ENCODE measurements at regions not wholly inside any gene's neighbourhood (a gene's known extent, or its start where the extent isn't known, plus 50 kb on each side); places are given as distances from the start of the nearest gene placed in this dataset.

DNA sequence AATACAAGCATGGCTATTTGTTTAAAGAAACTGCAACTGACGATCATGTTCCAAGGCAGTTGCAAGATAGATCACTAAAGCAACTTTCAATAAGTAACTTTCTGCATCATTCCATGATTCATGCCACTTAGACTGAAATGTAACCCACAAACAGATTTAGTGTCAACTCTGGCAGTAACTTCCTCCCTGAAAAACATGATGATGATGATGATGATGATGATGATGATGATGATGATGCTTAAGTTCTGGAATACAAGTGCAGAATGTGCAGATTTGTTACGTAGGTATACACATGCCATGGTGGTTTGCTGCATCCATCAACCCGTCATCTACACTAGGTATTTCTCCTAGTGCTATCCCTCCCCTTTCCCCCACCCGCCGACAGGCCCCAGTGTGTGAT lies 754.7 kb downstream of the INHBA start:
- Histone ChIP-seq H3K9ac (no peak overlapping the region), H3K36me3 (no peaks in the 10 kb centered on the region), H3K27me3 (no peaks in the 10 kb centered on the region), H3K4me2 (no peak overlapping the region), H3K9me3 (peaks cover 24% of the 10 kb centered on the region), H3K4me1 (no peaks in the 10 kb centered on the region), H4K20me1 (no peaks in the 10 kb centered on the region), H3K4me3 (no peak overlapping the region), H3K27ac (no peak overlapping the region)
- no peak for TF ChIP-seq Cebpa-rat (IDR thresholded peaks at IDR 0.05)

- H3K4me1 ChIP-seq, result no peaks in the 10 kb centered on the region
- H3K4me2 ChIP-seq, result no peak overlapping the region
- no peak for TF ChIP-seq Cebpa-rat (IDR thresholded peaks at IDR 0.05)
- no peaks in the 10 kb centered on the region for H4K20me1 ChIP-seq
- H3K9me3 ChIP-seq, result peaks cover 24% of the 10 kb centered on the region
- H3K4me3 ChIP-seq, result no peak overlapping the region
- H3K27me3 ChIP-seq, result no peaks in the 10 kb centered on the region
- no peak overlapping the region for H3K9ac ChIP-seq
- no peak overlapping the region for H3K27ac ChIP-seq
- H3K36me3 ChIP-seq, result no peaks in the 10 kb centered on the region
Observed at GRCh38 chr7:40947566-40947965, 755.3 kb downstream of the INHBA start.

GRCh38 chr7:40946549-40946948 lies 756.3 kb downstream of the INHBA start:
- H3K4me1 ChIP-seq, result no peaks in the 10 kb centered on the region
- H3K4me3 ChIP-seq, result no peak overlapping the region
- no peak for TF ChIP-seq Cebpa-rat (IDR thresholded peaks at IDR 0.05)
- H3K27me3 ChIP-seq, result no peaks in the 10 kb centered on the region
- H3K9ac ChIP-seq, result no peak overlapping the region
- no peaks in the 10 kb centered on the region for H4K20me1 ChIP-seq
- peaks cover 24% of the 10 kb centered on the region for H3K9me3 ChIP-seq
- no peaks in the 10 kb centered on the region for H3K36me3 ChIP-seq
- no peak overlapping the region for H3K4me2 ChIP-seq
- H3K27ac ChIP-seq, result no peak overlapping the region

DNA sequence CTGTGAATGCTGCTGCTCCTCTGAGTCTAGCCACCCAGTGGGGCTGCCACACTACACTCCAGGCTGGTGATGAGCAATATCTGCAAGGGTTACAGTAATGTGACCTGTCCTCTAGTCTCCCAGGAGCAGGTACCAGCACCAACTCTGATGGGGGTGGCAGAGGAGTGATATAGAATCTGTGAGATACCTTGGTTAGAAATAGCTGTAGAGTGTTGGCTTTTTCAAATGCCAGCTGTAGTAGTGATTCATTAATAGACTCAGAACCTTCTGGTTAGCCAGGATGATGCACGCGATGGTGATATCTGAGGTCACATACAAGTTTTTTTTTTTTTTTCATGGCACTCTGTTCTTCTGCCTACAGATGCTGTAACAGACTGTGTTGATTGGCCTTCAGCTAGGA lies 757.1 kb downstream of the INHBA start:
- Histone ChIP-seq H3K4me1 (no peaks in the 10 kb centered on the region), H4K20me1 (no peaks in the 10 kb centered on the region), H3K4me2 (no peak overlapping the region), H3K4me3 (no peak overlapping the region), H3K27me3 (no peaks in the 10 kb centered on the region), H3K9ac (no peak overlapping the region), H3K27ac (no peak overlapping the region), H3K36me3 (no peaks in the 10 kb centered on the region), H3K9me3 (peaks cover 24% of the 10 kb centered on the region)
- TF ChIP-seq Cebpa-rat (IDR thresholded peaks at IDR 0.05), result no peak

GRCh38 chr7:40944981-40945585 lies 757.8 kb downstream of the INHBA start:
- TF ChIP-seq Cebpa-rat (IDR thresholded peaks at IDR 0.05), result no peak
- no peaks in the 10 kb centered on the region for H3K4me1 ChIP-seq
- peaks cover 24% of the 10 kb centered on the region for H3K9me3 ChIP-seq
- H3K9ac ChIP-seq, result no peak overlapping the region
- H4K20me1 ChIP-seq, result no peaks in the 10 kb centered on the region
- no peaks in the 10 kb centered on the region for H3K36me3 ChIP-seq
- no peak overlapping the region for H3K4me2 ChIP-seq
- H3K4me3 ChIP-seq, result no peak overlapping the region
- no peak overlapping the region for H3K27ac ChIP-seq
- H3K27me3 ChIP-seq, result no peaks in the 10 kb centered on the region

GRCh38 chr7:40937879-40938278 lies 765.0 kb downstream of the INHBA start:
- H3K27ac ChIP-seq, result no peak overlapping the region
- 0 out of 2 replicates have a peak, but pooled peaks cover 3% of the 10 kb centered on the region for H3K9me3 ChIP-seq
- H3K4me3 ChIP-seq, result no peak overlapping the region
- H3K4me2 ChIP-seq, result no peak overlapping the region
- TF ChIP-seq Cebpa-rat (IDR thresholded peaks at IDR 0.05), result no peak
- H3K36me3 ChIP-seq, result no peaks in the 10 kb centered on the region
- H3K9ac ChIP-seq, result no peak overlapping the region
- H4K20me1 ChIP-seq, result no peaks in the 10 kb centered on the region
- no peaks in the 10 kb centered on the region for H3K27me3 ChIP-seq
- H3K4me1 ChIP-seq, result no peaks in the 10 kb centered on the region

DNA sequence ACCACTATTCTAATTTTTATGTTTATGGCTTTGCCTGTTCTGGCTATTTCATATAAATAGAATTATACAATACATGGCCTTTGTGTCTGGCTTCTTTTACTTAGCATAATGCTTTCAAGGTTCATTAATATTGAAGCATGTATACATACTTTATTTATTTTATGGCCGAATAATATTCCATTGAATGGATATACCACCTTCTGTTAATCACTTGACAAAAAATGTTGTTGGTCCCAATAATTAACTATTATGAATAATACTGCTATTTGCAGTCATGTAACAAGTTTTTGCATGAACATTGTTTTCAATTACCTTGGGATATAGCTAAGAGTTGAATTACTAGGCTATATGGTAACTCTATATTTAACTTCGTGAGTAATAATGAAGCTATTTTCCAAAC lies 767.5 kb downstream of the INHBA start:
- Histone ChIP-seq H3K36me3 (no peaks in the 10 kb centered on the region), H3K4me2 (no peak overlapping the region), H3K4me3 (no peak overlapping the region), H3K27ac (no peak overlapping the region), H3K9ac (no peak overlapping the region), H3K9me3 (0 out of 2 replicates have a peak, but pooled peaks cover 3% of the 10 kb centered on the region), H4K20me1 (no peaks in the 10 kb centered on the region), H3K27me3 (no peaks in the 10 kb centered on the region), H3K4me1 (no peaks in the 10 kb centered on the region)
- TF ChIP-seq Cebpa-rat (IDR thresholded peaks at IDR 0.05), result no peak

DNA sequence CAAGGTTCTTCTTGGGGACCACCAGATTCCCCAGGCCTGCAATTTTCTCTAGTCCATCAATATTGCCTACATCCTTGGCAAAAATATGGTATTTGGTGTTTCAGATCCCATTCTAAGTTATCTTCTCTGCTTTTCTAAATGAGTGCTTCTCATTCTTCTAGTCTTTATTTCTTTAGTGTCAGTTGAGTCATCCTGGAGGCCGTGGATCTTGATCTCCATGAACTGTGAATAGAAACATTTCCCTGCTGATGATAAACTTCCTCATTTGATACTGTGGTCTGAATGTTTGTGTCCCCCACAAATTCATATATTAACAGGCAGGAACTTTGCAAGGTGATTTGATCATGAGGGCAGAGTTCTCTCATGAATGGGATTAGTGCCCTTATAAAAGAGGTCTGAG lies 779.3 kb downstream of the INHBA start:
- H3K9ac ChIP-seq, result no peak overlapping the region
- TF ChIP-seq Cebpa-rat (IDR thresholded peaks at IDR 0.05), result no peak
- H3K4me3 ChIP-seq, result no peak overlapping the region
- H3K27ac ChIP-seq, result no peak overlapping the region
- H3K4me2 ChIP-seq, result no peak overlapping the region
- H3K36me3 ChIP-seq, result no peaks in the 10 kb centered on the region
- H3K4me1 ChIP-seq, result no peaks in the 10 kb centered on the region
- no peaks in the 10 kb centered on the region for H3K9me3 ChIP-seq
- no peaks in the 10 kb centered on the region for H4K20me1 ChIP-seq
- no peaks in the 10 kb centered on the region for H3K27me3 ChIP-seq

DNA sequence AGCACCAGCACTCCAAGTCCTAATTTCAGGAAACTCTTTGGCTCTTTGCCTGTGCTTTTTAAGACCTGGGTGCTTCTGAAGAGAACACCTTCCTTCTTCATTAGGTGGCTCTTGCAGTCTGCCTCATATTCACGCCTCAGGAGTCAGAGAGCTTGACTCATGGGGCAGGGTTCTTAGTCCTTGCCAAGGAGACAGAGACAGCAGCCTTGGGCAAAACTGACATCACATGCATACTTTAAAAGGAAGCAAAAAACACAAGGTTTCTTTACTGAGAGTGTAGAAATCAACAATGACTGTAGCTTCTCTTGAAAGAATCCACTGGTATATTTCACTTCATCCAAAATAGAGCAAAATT lies 780.6 kb downstream of the INHBA start:
- H3K9me3 ChIP-seq, result no peaks in the 10 kb centered on the region
- no peak overlapping the region for H3K9ac ChIP-seq
- no peaks in the 10 kb centered on the region for H3K27me3 ChIP-seq
- H3K27ac ChIP-seq, result no peak overlapping the region
- no peaks in the 10 kb centered on the region for H4K20me1 ChIP-seq
- no peaks in the 10 kb centered on the region for H3K4me1 ChIP-seq
- H3K4me2 ChIP-seq, result no peak overlapping the region
- no peak overlapping the region for H3K4me3 ChIP-seq
- TF ChIP-seq Cebpa-rat (IDR thresholded peaks at IDR 0.05), result no peak
- H3K36me3 ChIP-seq, result no peaks in the 10 kb centered on the region

GRCh38 chr7:40921589-40922315 lies 781.1 kb downstream of the INHBA start:
- Histone ChIP-seq H3K4me1 (no peaks in the 10 kb centered on the region), H4K20me1 (no peaks in the 10 kb centered on the region), H3K4me2 (no peak overlapping the region), H3K9ac (no peak overlapping the region), H3K27ac (no peak overlapping the region), H3K4me3 (no peak overlapping the region), H3K9me3 (no peaks in the 10 kb centered on the region), H3K27me3 (no peaks in the 10 kb centered on the region), H3K36me3 (no peaks in the 10 kb centered on the region)
- TF ChIP-seq Cebpa-rat (IDR thresholded peaks at IDR 0.05), result no peak
